HEK293 (cell line): ENCODE measurements at regions not wholly inside any gene's neighbourhood (a gene's known extent, or its start where the extent isn't known, plus 50 kb on each side); places are given as distances from the start of the nearest gene placed in this dataset.
A peak's percentile ranks its signal among the peaks of the same experiment; 100 is the strongest.

Source experiments
- CTCF ChIA-PET: fragments of 350-600 bp; formaldehyde crosslinking; extraction: SDS; loops from one replicate; lab custom pipeline; 2021; ENCODE audit warnings: antibody characterized with exemption; lab: Yijun Ruan, JAX
- POLR2A ChIA-PET: fragments of 300-600 bp; formaldehyde crosslinking; extraction: SDS; loops from one replicate; lab custom pipeline; 2020; ENCODE audit warnings: antibody characterized with exemption, inconsistent platforms; lab: Yijun Ruan, JAX
- H3K27ac ChIP-seq: fragments of 200-500 bp; sonication (Bioruptor generic); 2 replicates; pipeline ENCODE4 v1.5.1; 2014; ENCODE audit warnings: low read depth, low read length, control low read depth, inconsistent platforms; ENCODE audit errors: extremely low read depth
- H3K36me3 ChIP-seq, 2 experiments: fragments of 200-500 bp in 1 of 2; sonication (Bioruptor generic) in 1 of 2; 1 replicate in 1 of 2; 2 replicates in 1 of 2; pipeline ENCODE4 v1.5.1; 2014 to 2017; ENCODE audit warnings: inconsistent platforms in 2 of 2, low read length in 2 of 2; ENCODE audit not compliant: control insufficient read depth in 2 of 2, insufficient read depth in 1 of 2
- H3K4me1 ChIP-seq: fragments of 200-500 bp; sonication (Bioruptor generic); 2 replicates; pipeline ENCODE4 v1.5.1; 2014; ENCODE audit warnings: mild to moderate bottlenecking, low read length, inconsistent platforms; ENCODE audit not compliant: control insufficient read depth, insufficient read depth
- H3K4me3 ChIP-seq: 2 replicates; pipeline ENCODE4 v1.5.1; 2011; ENCODE audit warnings: low read depth, mild to moderate bottlenecking, control low read depth, low read length, moderate library complexity
- H3K9me3 ChIP-seq: fragments of 200-500 bp; sonication (Bioruptor generic); 2 replicates; pipeline ENCODE4 v1.5.1; 2014; ENCODE audit warnings: low read depth, low read length, inconsistent platforms; ENCODE audit not compliant: control insufficient read depth, insufficient read depth
- KLF10 ChIP-seq: fragments of 450-650 bp; IDR thresholded peaks from 2 replicates; pipeline ENCODE4 v1.5.1; 2018; ENCODE audit warnings: missing biosample characterization, mild to moderate bottlenecking, missing genetic modification characterization
- KLF7 ChIP-seq: fragments of 450-650 bp; formaldehyde crosslinking; IDR thresholded peaks from 2 replicates; pipeline ENCODE4 v1.5.1; 2016; ENCODE audit warnings: missing biosample characterization, missing genetic modification characterization, borderline replicate concordance
- MEIS1 ChIP-seq: sonication (generic); formaldehyde crosslinking; IDR thresholded peaks from 2 replicates; pipeline ENCODE4 v1.8.1; 2022; ENCODE audit warnings: missing genetic modification reagents, mild to moderate bottlenecking, borderline replicate concordance
- SALL2 ChIP-seq: fragments of 450-650 bp; formaldehyde crosslinking; IDR thresholded peaks from 2 replicates; pipeline ENCODE4 v1.5.0; 2017; ENCODE audit warnings: missing biosample characterization, mild to moderate bottlenecking, missing genetic modification characterization, borderline replicate concordance
- SCRT1 ChIP-seq: fragments of 450-650 bp; formaldehyde crosslinking; IDR thresholded peaks from 2 replicates; pipeline ENCODE4 v1.5.1; 2016; ENCODE audit warnings: missing biosample characterization, missing genetic modification characterization, borderline replicate concordance
- SP3 ChIP-seq: fragments of 450-650 bp; formaldehyde crosslinking; IDR thresholded peaks from 2 replicates; pipeline ENCODE4 v1.5.1; 2016; ENCODE audit warnings: missing biosample characterization, missing genetic modification characterization
- ZNF292 ChIP-seq: fragments of 450-650 bp; formaldehyde crosslinking; IDR thresholded peaks from 2 replicates; pipeline ENCODE4 v1.5.1; 2016; ENCODE audit warnings: low read depth, missing biosample characterization, missing genetic modification characterization, borderline replicate concordance
- ZNF335 ChIP-seq: fragments of 450-650 bp; formaldehyde crosslinking; conservative IDR thresholded peaks from 2 replicates; pipeline ENCODE4 v1.5.1; 2016; ENCODE audit warnings: missing biosample characterization, missing genetic modification characterization
- ZNF354C ChIP-seq: fragments of 450-650 bp; formaldehyde crosslinking; IDR thresholded peaks from 2 replicates; pipeline ENCODE4 v1.5.1; 2016; ENCODE audit warnings: missing biosample characterization, missing genetic modification characterization, low read depth, borderline replicate concordance
- ZNF510 ChIP-seq: fragments of 450-650 bp; formaldehyde crosslinking; IDR thresholded peaks from 2 replicates; pipeline ENCODE4 v1.5.1; 2018; ENCODE audit warnings: mild to moderate bottlenecking, missing genetic modification characterization, missing biosample characterization; ENCODE audit not compliant: insufficient replicate concordance
- ZNF514 ChIP-seq: fragments of 450-650 bp; formaldehyde crosslinking; IDR thresholded peaks from 2 replicates; pipeline ENCODE4 v1.5.1; 2016; ENCODE audit warnings: missing biosample characterization, missing genetic modification characterization
- ZNF529 ChIP-seq: fragments of 450-650 bp; formaldehyde crosslinking; IDR thresholded peaks from 2 replicates; pipeline ENCODE4 v1.5.1; 2017; ENCODE audit warnings: missing genetic modification characterization, missing biosample characterization; ENCODE audit not compliant: insufficient replicate concordance
- ZNF548 ChIP-seq: fragments of 450-650 bp; formaldehyde crosslinking; IDR thresholded peaks from 2 replicates; pipeline ENCODE4 v1.5.1; 2016; ENCODE audit warnings: missing biosample characterization, missing genetic modification characterization
- ZNF555 ChIP-seq: fragments of 450-650 bp; formaldehyde crosslinking; conservative IDR thresholded peaks from 2 replicates; pipeline ENCODE4 v1.5.1; 2017; ENCODE audit warnings: missing biosample characterization, mild to moderate bottlenecking, missing genetic modification characterization, inconsistent platforms
- ZNF560 ChIP-seq: fragments of 450-650 bp; formaldehyde crosslinking; IDR thresholded peaks from 2 replicates; pipeline ENCODE4 v1.5.1; 2017; ENCODE audit warnings: missing biosample characterization, missing genetic modification characterization, borderline replicate concordance
- ZNF626 ChIP-seq: fragments of 450-650 bp; sonication (Bioruptor Pico); formaldehyde crosslinking; IDR thresholded peaks from 2 replicates; pipeline ENCODE4 v1.5.1; 2018; ENCODE audit warnings: missing biosample characterization, missing genetic modification characterization, inconsistent platforms
- ZNF701 ChIP-seq: fragments of 450-650 bp; formaldehyde crosslinking; IDR thresholded peaks from 2 replicates; pipeline ENCODE4 v1.5.1; 2016; ENCODE audit warnings: missing biosample characterization, missing genetic modification characterization
- ZNF830 ChIP-seq: fragments of 450-650 bp; IDR thresholded peaks from 2 replicates; pipeline ENCODE4 v1.5.0; 2018; ENCODE audit warnings: missing biosample characterization, missing genetic modification characterization, low read depth, mild to moderate bottlenecking, moderate library complexity
- ZSCAN23 ChIP-seq: fragments of 450-650 bp; formaldehyde crosslinking; IDR thresholded peaks from 2 replicates; pipeline ENCODE4 v1.5.1; 2016; ENCODE audit warnings: missing biosample characterization, missing genetic modification characterization
- TF ChIP-seq, protein P1 (sequence below): fragments of 450-650 bp; formaldehyde crosslinking; IDR thresholded peaks from 2 replicates; pipeline ENCODE4 v1.5.1; 2017; ENCODE audit warnings: missing biosample characterization, missing genetic modification characterization
- TF ChIP-seq, protein P2 (sequence below): fragments of 450-650 bp; formaldehyde crosslinking; IDR thresholded peaks from 2 replicates; pipeline ENCODE4 v1.5.1; 2017; ENCODE audit warnings: missing biosample characterization, missing genetic modification characterization
- TF ChIP-seq, protein P3 (sequence below): sonication (generic); formaldehyde crosslinking; IDR thresholded peaks from 2 replicates; pipeline ENCODE4 v1.8.1; 2022; ENCODE audit warnings: mild to moderate bottlenecking, moderate library complexity, missing genetic modification reagents

DNA sequence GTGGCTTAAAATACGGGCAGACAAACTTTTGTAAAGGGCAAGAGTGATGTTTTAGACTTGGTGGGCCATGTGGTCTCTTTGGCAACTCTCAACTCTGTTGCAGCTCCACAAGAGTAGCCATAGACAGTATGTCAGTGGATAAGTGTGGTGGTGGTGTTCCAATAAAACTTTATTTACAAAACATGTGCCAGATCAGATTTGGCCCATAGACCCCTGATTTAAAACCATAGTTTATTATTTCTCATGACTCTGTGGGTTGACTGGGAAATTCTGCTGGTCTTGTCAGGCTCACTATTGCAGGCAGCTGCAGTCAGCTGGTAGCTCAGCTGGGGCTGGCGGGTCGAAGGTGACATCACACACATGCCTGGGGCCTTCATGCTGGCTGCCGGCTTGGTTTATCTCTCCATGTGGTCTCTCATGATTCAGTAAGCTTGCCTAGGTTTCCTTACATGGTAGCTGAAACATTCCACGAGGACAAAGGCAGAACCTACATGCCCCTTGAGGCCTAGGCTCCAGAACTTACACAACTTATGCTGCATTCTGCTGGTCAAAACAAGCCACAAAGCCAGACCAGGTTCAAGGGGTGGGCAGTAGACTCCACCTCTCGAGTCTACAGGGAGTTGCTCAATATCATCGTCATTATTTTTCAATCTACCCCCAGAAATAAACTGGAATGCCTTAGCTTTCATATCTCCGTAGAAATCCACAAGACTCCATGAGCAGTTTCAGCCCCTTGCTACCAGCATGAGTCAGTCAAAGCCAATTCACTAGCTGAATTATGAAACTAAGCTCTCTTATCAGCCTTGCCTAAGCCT lies 245.7 kb downstream of the WDR11 start (continued):
- TF ChIP-seq, protein P1, sequence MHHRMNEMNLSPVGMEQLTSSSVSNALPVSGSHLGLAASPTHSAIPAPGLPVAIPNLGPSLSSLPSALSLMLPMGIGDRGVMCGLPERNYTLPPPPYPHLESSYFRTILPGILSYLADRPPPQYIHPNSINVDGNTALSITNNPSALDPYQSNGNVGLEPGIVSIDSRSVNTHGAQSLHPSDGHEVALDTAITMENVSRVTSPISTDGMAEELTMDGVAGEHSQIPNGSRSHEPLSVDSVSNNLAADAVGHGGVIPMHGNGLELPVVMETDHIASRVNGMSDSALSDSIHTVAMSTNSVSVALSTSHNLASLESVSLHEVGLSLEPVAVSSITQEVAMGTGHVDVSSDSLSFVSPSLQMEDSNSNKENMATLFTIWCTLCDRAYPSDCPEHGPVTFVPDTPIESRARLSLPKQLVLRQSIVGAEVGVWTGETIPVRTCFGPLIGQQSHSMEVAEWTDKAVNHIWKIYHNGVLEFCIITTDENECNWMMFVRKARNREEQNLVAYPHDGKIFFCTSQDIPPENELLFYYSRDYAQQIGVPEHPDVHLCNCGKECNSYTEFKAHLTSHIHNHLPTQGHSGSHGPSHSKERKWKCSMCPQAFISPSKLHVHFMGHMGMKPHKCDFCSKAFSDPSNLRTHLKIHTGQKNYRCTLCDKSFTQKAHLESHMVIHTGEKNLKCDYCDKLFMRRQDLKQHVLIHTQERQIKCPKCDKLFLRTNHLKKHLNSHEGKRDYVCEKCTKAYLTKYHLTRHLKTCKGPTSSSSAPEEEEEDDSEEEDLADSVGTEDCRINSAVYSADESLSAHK (tag by site-specific recombination) = no peak
- TF ChIP-seq SALL2 (no peak), ZNF626 (tag by site-specific recombination) (no peak), ZSCAN23 (tag by site-specific recombination) (no peak), ZNF548 (tag by site-specific recombination) (no peak), ZNF335 (tag by site-specific recombination) (0 out of 2 replicates have a peak, but pooled peaks have one; percentile 11), ZNF701 (tag by site-specific recombination) (no peak), ZNF560 (tag by site-specific recombination) (no peak), ZNF555 (tag by site-specific recombination) (no peak), ZNF292 (tag by site-specific recombination) (no peak), MEIS1 (CRISPR knock-in tag) (no peak), ZNF514 (tag by site-specific recombination) (no peak), SCRT1 (tag by site-specific recombination) (no peak)
- TF ChIP-seq, protein P2, sequence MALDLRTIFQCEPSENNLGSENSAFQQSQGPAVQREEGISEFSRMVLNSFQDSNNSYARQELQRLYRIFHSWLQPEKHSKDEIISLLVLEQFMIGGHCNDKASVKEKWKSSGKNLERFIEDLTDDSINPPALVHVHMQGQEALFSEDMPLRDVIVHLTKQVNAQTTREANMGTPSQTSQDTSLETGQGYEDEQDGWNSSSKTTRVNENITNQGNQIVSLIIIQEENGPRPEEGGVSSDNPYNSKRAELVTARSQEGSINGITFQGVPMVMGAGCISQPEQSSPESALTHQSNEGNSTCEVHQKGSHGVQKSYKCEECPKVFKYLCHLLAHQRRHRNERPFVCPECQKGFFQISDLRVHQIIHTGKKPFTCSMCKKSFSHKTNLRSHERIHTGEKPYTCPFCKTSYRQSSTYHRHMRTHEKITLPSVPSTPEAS (tag by site-specific recombination) = no peak
- TF ChIP-seq, protein P3, sequence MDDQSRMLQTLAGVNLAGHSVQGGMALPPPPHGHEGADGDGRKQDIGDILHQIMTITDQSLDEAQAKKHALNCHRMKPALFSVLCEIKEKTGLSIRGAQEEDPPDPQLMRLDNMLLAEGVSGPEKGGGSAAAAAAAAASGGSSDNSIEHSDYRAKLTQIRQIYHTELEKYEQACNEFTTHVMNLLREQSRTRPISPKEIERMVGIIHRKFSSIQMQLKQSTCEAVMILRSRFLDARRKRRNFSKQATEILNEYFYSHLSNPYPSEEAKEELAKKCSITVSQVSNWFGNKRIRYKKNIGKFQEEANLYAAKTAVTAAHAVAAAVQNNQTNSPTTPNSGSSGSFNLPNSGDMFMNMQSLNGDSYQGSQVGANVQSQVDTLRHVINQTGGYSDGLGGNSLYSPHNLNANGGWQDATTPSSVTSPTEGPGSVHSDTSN (CRISPR knock-in tag) = no peak

DNA sequence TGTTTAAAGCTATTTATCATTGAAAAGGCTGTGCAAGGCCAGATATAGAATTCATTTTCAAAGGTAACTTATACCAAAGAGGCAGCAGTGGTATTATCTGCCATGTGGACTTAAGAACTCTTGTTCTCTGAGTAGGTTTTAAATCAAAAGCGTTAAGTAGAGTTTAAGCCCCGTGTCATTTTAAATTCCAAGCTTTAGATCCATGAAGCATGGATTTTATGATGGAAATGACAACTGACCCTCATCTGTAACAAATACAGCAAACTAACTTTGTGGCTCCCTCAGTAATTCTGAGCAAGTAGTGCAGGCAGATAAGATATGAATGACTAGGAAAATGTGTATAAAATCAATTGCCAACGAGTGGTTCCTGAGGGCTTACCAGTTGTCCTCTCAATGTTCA lies 247.0 kb downstream of the WDR11 start:
- Histone ChIP-seq H3K4me1 (no peaks in the 10 kb centered on the region), H3K36me3 (no peaks in the 10 kb centered on the region), H3K9me3 (no peaks in the 10 kb centered on the region), H3K27ac (no peak overlapping the region), H3K4me3 (no peak overlapping the region)
- TF ChIP-seq SP3 = no peak
- no peak for TF ChIP-seq ZNF830 (tag by site-specific recombination)
- no peak for TF ChIP-seq KLF10 (tag by site-specific recombination)
- no peak for TF ChIP-seq ZNF529 (tag by site-specific recombination)
- no peak for TF ChIP-seq KLF7 (tag by site-specific recombination)
- no peak for TF ChIP-seq ZNF354C (tag by site-specific recombination)
- no peak for TF ChIP-seq ZNF510 (tag by site-specific recombination)
- POLR2A ChIA-PET = no interaction called here
- CTCF ChIA-PET = interaction anchor here (0.6 kb wide), 1 partner anchor 562 kb away, joined by 3 read pairs; no protein-coding TSS in a partner anchor
